Endothelial cell of umbilical vein (primary cell): ENCODE measurements at regions not wholly inside any gene's neighbourhood (a gene's known extent, or its start where the extent isn't known, plus 50 kb on each side); places are given as distances from the start of the nearest gene placed in this dataset.

Experiments
- CTCF ChIP-seq, 2 donors: IDR thresholded peaks; 1 replicate in 1 of 2; 2 replicates in 1 of 2; pipeline ENCODE4 v1.5.1; 2011; ENCODE audit warnings: low read length in 2 of 2, mild to moderate bottlenecking in 2 of 2, moderate library complexity in 2 of 2, control low read depth in 1 of 2, inconsistent platforms in 1 of 2, low read depth in 1 of 2; ENCODE audit not compliant: insufficient read depth in 1 of 2; ENCODE audit errors: extremely low read depth in 1 of 2
- POLR2A ChIP-seq: IDR thresholded peaks from 2 replicates; pipeline ENCODE4 v1.6.1; 2012; ENCODE audit warnings: low read depth, mild to moderate bottlenecking, control low read depth, low read length
- POLR2AphosphoS5 ChIP-seq: IDR thresholded peaks from 2 replicates; pipeline ENCODE4 v1.6.1; 2012; ENCODE audit warnings: low read depth, mild to moderate bottlenecking, control low read depth, low read length, moderate library complexity; ENCODE audit not compliant: insufficient read depth

GRCh38 chr18:56282234-56283104 lies 355.9 kb downstream of the TXNL1 start:
- TF ChIP-seq CTCF (IDR thresholded peaks at IDR 0.05; ENCODE audit: extremely low read depth in 1 of 2, insufficient read depth in 1 of 2, low read depth in 1 of 2, low read length in 2 of 2) (no peak), POLR2AphosphoS5 (no peak), POLR2A (no peak)
